ENCODE measurements at regions not wholly inside any gene's neighbourhood (a gene's known extent, or its start where the extent isn't known, plus 50 kb on each side); places are given as distances from the start of the nearest gene placed in this dataset.

GRCh38 chr1:234728740-234729139 is 118.8 kb upstream of the IRF2BP2 start:
- Mint-ChIP-seq H3K4me1 (ENCODE audit: low read depth, unreplicated experiment) (peaks cover 37% of the 10 kb centered on the region), H3K27ac (ENCODE audit: unreplicated experiment) (no peak overlapping the region), H3K4me3 (ENCODE audit: unreplicated experiment) (no peak overlapping the region), H3K9me3 (ENCODE audit: unreplicated experiment) (peaks cover 14% of the 10 kb centered on the region), H3K27me3 (ENCODE audit: unreplicated experiment) (peaks cover 11% of the 10 kb centered on the region), H3K36me3 (ENCODE audit: unreplicated experiment) (peaks cover 8% of the 10 kb centered on the region)
- TF ChIP-seq, protein P1, sequence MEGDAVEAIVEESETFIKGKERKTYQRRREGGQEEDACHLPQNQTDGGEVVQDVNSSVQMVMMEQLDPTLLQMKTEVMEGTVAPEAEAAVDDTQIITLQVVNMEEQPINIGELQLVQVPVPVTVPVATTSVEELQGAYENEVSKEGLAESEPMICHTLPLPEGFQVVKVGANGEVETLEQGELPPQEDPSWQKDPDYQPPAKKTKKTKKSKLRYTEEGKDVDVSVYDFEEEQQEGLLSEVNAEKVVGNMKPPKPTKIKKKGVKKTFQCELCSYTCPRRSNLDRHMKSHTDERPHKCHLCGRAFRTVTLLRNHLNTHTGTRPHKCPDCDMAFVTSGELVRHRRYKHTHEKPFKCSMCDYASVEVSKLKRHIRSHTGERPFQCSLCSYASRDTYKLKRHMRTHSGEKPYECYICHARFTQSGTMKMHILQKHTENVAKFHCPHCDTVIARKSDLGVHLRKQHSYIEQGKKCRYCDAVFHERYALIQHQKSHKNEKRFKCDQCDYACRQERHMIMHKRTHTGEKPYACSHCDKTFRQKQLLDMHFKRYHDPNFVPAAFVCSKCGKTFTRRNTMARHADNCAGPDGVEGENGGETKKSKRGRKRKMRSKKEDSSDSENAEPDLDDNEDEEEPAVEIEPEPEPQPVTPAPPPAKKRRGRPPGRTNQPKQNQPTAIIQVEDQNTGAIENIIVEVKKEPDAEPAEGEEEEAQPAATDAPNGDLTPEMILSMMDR (IDR thresholded peaks at IDR 0.05; ENCODE audit: partially characterized antibody, unreplicated experiment), result no peak
- no peak for DNase-seq

DNA sequence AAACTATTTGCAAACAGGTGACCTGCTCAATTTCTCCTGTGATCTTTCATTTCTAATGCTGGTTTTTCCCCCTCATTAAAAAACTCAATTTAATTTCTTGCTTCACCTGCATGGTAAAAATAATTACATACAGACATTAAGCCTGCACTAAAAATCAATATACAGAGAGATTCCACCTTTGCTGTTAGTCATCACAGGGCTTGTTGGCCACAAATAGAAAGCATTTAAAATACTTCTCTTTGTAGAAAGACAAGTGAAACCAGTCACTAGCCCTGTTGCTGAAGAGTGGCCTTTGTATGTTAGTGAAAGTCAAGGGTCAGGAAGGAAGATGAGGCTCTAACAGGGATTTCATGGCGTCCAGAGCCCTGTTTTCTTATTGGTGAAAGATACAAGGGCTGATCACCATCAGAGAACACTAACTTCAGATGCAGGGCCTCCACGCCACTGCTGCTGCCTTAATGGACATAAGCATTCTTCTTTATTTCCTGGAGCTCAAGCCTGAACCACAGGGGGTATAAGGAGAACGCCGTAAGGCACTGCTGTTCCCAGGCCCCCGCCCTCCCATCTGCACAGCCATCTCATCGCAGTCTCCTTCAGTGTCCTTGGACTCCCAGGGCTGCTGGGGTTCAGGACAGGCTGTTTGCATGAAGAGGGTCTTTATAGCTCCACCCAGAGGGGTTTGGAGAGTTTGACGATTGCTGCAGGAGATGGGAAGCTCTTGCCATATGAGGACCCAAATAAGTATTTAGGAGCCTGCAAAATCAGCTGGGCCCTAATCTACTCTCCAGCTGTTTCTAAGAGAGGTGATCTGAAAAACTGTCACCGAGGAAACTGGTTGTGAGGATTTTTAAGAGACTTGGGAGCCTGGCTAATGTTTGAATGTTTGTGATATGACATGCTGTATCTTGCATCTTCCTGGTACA is 117.3 kb upstream of the IRF2BP2 start:
- Mint-ChIP-seq H3K9me3 (ENCODE audit: unreplicated experiment) (peaks cover 16% of the 10 kb centered on the region), H3K4me3 (ENCODE audit: unreplicated experiment) (no peak overlapping the region), H3K27me3 (ENCODE audit: unreplicated experiment) (peaks cover 10% of the 10 kb centered on the region), H3K36me3 (ENCODE audit: unreplicated experiment) (peaks cover 8% of the 10 kb centered on the region), H3K4me1 (ENCODE audit: low read depth, unreplicated experiment) (peaks cover 48% of the 10 kb centered on the region), H3K27ac (ENCODE audit: unreplicated experiment) (peak overlapping the region; percentile 99)
- DNase-seq, result peak; percentile 46
- TF ChIP-seq, protein P1 (IDR thresholded peaks at IDR 0.05; ENCODE audit: partially characterized antibody, unreplicated experiment), result no peak

DNA sequence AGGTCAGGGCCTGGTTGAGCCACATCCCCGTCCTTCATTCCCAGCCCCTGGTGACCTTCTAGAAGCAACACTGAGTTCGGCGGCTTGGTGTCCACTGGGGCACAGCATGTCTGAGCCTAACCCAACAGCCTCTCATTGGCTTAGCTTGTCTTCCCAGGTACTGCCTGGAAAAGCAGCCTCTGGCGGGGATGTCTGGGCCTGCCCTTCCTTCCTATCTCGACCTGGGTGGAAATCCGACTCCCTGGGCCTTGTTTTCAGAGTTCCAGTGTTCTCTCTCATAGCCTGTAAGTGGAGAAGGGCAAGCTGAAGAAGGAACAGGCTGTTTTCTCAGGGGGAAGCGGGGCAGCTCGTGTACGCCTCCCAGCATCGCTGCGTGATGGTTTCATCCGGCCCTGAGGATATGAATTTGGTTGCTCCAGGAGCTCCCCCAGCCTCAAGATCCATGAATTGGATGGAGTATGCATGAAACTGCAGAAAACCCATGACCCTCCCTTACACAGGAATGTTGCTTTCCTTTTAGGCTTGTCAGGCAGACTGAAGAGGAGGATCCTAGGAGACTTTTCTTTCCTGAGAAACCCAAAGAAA is 116.5 kb upstream of the IRF2BP2 start:
- peaks cover 15% of the 10 kb centered on the region for H3K9me3 Mint-ChIP-seq (ENCODE audit: unreplicated experiment)
- peaks cover 6% of the 10 kb centered on the region for H3K36me3 Mint-ChIP-seq (ENCODE audit: unreplicated experiment)
- peak overlapping the region; percentile 99 for H3K27ac Mint-ChIP-seq (ENCODE audit: unreplicated experiment)
- H3K27me3 Mint-ChIP-seq (ENCODE audit: unreplicated experiment), result peaks cover 6% of the 10 kb centered on the region
- peaks cover 56% of the 10 kb centered on the region for H3K4me1 Mint-ChIP-seq (ENCODE audit: low read depth, unreplicated experiment)
- no peak for DNase-seq
- peak overlapping the region; percentile 13 for H3K4me3 Mint-ChIP-seq (ENCODE audit: unreplicated experiment)
- TF ChIP-seq, protein P1 (IDR thresholded peaks at IDR 0.05; ENCODE audit: partially characterized antibody, unreplicated experiment), result no peak

DNA sequence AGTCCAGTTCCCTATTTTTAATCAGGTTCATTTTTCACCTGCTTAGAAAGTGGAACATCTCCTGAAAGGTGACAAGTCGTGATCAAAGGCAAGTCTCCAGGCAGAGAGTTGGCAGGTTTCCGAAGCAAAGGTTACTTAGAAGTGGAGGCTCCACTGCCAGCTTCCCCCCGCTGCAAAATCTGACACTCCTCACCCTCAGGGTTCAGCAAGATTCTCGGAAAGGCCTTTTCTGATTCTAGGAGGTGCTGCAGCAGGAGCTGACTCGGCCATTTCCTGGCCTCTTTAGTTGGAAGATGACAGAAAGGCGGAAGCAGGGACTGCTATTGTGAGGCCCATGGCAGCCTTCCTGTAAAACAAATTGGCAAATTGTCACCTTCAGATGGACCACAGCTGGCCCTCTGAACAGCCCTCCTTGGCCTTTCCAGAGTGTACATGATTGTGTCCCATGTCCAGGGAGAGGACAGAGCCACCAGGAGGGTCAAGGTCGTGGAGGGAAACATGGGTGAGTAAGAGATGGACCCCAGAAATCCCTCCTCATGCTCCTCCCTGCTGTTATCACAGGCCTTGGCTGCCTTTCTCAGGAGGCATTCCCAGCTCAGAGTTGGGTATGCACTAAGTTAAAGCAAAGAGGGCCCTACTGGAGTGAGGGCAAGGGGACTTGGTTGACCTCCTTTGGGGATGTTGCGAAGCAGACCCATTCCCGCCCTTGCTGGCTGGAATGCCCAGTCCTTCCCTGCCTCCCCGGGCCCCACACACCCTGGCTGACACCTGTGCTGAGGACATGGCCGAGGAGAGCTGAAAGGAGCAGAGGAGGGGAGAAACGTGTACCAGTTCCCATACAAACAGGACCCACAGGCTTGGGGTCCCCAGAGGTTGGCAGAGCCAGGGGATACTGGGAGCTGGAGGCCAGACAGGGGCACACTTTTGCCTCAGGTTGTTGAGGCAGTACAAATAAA is 115.5 kb upstream of the IRF2BP2 start:
- H3K36me3 Mint-ChIP-seq (ENCODE audit: unreplicated experiment), result no peaks in the 10 kb centered on the region

More for the DNA sequence above, 115.5 kb upstream of the IRF2BP2 start:
- peaks cover 9% of the 10 kb centered on the region for H3K27me3 Mint-ChIP-seq (ENCODE audit: unreplicated experiment)
- TF ChIP-seq, protein P1 (IDR thresholded peaks at IDR 0.05; ENCODE audit: partially characterized antibody, unreplicated experiment), result no peak
- peaks cover 60% of the 10 kb centered on the region for H3K4me1 Mint-ChIP-seq (ENCODE audit: low read depth, unreplicated experiment)
- DNase-seq, result no peak
- peaks cover 11% of the 10 kb centered on the region for H3K9me3 Mint-ChIP-seq (ENCODE audit: unreplicated experiment)
- peak overlapping the region; percentile 99 for H3K27ac Mint-ChIP-seq (ENCODE audit: unreplicated experiment)
- peak overlapping the region; percentile 73 for H3K4me3 Mint-ChIP-seq (ENCODE audit: unreplicated experiment)
